Esophagus muscularis mucosa (tissue), 4 donors: ENCODE measurements at regions not wholly inside any gene's neighbourhood (a gene's known extent, or its start where the extent isn't known, plus 50 kb on each side); places are given as distances from the start of the nearest gene placed in this dataset.
"Not testable (repeated sequence)": the region's sequence is repeated elsewhere in the genome, so short reads cannot be mapped to it uniquely, and the experiment has no call there.

Experiments used
- CTCF ChIP-seq, 3 experiments: fragments of 200-600 bp in 2 of 3; fragments of 450-650 bp in 1 of 3; sonication (generic) in 2 of 3; IDR thresholded peaks; one replicate each; pipeline ENCODE4 v1.5.1; 2017 to 2019; ENCODE audit warnings: antibody characterized with exemption in 3 of 3, mild to moderate bottlenecking in 2 of 3, moderate library complexity in 1 of 3
- EP300 ChIP-seq: sonication (generic); formaldehyde crosslinking; IDR thresholded peaks from one replicate; pipeline ENCODE4 v1.6.1; 2017; ENCODE audit warnings: antibody characterized with exemption
- POLR2A ChIP-seq: fragments of 450-650 bp; IDR thresholded peaks from one replicate; pipeline ENCODE4 v1.6.1; 2017; ENCODE audit warnings: antibody characterized with exemption, moderate library complexity, mild to moderate bottlenecking, low read depth
- POLR2AphosphoS5 ChIP-seq, 2 donors: sonication (generic); formaldehyde crosslinking; IDR thresholded peaks; one replicate each; pipeline ENCODE4 v1.6.1; 2017; ENCODE audit warnings: antibody characterized with exemption in 2 of 2

- TF ChIP-seq POLR2A; CTCF (IDR thresholded peaks at IDR 0.05); POLR2AphosphoS5 (IDR thresholded peaks at IDR 0.05); EP300: not testable (repeated sequence)
Observed at GRCh38 chr2:224089606-224090005, 50.5 kb upstream of the SERPINE2 start.
